ENCODE measurements at regions not wholly inside any gene's neighbourhood (a gene's known extent, or its start where the extent isn't known, plus 50 kb on each side); places are given as distances from the start of the nearest gene placed in this dataset.

DNA sequence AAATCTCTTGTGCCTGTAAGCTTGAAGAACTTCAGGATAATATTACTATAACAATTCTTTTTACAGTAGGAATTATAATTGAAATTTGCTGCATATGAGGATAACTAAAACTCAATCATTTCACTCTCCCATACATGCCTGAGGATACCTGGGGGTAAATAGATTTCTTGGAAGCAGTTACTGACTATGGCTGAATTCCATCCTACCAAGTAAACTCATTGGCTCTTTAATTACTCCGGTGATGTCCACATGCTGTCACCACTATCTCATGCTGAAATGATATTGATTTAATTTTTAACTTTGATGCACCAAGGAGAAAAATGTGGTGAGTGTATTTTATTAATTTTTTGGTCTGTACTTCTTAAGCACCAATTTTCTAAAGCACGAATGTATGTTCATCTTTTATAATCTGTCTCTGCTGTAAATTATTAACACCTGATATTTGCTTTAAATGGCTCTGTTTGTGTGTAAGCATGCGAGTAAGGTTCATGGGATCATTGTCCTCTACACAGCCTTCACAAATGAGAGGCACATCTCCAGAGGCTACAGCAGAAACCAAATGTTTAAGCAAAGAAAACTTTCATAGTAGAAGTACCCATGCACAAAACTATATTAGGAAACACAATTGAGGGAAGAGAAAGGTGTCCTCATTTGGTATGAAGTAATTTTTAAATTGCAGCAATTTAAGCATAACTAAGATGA, 164.2 kb upstream of the POU3F2 start:
- DNase-seq (ENCODE audit: low read depth in 2 of 2, low spot score in 1 of 2): no peak

DNA sequence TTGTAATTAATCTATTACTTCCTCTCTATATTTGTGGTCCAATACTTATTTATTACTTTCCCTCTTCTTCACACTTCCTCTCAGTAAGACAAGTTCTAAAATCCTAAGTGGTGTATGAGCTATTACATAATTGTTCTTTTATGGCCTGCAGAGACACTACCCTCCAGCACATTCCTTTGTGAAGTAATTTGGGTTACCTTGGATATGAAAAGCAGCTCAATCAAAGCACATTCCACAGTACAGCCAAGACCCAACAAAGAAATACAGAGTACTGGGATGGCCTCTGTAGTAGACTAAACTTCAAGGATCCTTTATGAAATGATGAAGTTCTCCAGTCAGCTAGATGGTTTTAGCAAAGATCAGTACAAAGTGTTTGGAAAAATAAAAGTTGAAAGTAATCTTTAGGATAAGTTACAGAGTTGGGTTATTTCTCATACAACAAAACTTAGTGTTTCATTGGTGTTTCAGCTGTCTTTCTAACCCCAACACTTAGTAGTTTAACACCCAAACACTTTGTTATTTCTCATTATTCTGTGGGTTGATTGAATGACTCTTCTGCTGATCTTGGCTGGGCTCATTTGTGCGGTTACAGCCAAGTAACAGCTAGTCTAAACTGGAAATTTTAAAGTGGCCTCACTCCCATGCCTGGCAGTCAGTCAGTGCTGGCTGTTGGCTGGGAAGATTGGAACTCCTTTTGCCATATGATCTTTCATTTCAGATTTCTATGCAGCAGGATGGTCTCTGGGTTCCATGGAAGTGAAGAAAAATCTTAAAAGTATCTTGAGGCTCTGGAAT, 161.5 kb upstream of the POU3F2 start:
- DNase-seq (ENCODE audit: low read depth in 2 of 2, low spot score in 1 of 2): no peak

DNA sequence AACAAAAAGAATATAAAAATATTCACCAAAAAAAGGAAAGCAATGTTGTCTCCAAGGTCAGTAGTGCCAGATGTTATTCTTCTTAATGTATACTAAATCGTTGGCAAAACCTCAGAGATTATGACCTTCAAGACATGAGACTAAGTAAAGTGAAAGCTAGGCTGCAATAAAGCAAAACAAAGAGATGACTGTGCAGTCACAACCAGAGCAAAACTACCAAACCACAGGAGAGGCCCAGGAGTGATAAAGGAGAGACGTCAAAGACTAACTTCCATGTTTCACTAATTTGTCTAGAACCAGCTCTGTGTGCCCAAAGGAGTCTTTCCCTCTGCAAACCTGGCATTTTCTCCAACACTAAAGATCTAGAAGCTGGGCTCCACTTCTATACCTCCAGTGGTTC, 155.9 kb upstream of the POU3F2 start:
- no peak for DNase-seq (ENCODE audit: low read depth in 2 of 2, low spot score in 1 of 2)

- DNase-seq (ENCODE audit: low read depth in 2 of 2, low spot score in 1 of 2): no peak
These were observed 148.3 kb upstream of the POU3F2 start for GRCh38 chr6:98686008-98686601.

- no peak for DNase-seq (ENCODE audit: low read depth in 2 of 2, low spot score in 1 of 2)
These were observed 146.6 kb upstream of the POU3F2 start for GRCh38 chr6:98687752-98688151.

DNA sequence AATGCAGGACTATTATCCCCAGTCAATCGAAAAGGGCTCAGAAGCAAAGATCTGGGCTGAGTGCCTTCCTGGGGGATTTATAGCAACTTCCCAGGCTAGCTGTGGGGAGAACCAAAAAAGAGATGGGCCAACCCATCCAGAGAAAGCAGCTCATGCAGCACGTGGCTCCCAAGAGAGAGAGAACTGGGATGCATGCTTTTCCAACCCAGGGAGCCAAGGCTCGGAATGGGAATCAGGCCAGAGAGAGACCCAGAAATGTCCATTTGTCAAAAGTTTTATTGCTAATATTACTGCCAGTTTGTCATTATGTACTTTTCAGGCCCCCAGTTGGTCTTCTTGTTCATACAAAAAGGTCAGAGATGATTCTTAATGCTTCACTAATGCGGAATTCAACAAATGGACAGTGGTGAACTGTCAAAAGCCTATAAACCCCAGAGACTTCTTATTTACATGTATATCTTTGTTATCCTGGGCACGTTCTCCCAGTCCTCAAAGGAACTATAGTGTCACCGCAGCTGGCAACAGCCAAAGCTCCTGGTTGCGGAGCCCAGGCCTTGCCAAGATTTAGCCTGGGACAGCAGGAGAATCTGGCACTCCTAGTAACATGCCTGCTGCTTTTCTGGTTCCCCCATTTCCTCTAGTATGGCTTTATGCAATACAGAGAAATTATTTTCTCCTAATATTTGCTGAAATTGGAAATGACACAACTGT, 139.1 kb upstream of the POU3F2 start:
- DNase-seq (ENCODE audit: low read depth in 2 of 2, low spot score in 1 of 2): no peak

DNA sequence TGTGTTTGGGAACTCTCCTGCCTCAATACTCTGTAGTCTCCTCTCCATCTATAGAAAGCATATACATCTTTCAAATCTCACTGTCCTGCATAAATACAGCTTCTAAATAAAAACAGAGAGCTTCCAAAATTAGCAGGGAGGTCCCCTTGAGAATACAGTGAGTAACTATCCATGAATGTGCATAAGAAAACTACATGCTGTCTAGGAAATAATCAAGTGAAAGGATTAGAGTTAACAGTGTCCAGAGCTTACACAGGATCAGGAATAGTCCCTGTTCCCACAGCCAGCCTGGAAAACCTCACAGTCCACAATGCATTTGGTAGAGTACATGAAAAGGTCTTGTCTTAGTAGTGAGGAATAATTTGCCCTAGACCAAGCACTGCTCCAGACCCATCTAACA, 123.0 kb upstream of the POU3F2 start:
- DNase-seq (ENCODE audit: low read depth in 2 of 2, low spot score in 1 of 2): no peak

DNA sequence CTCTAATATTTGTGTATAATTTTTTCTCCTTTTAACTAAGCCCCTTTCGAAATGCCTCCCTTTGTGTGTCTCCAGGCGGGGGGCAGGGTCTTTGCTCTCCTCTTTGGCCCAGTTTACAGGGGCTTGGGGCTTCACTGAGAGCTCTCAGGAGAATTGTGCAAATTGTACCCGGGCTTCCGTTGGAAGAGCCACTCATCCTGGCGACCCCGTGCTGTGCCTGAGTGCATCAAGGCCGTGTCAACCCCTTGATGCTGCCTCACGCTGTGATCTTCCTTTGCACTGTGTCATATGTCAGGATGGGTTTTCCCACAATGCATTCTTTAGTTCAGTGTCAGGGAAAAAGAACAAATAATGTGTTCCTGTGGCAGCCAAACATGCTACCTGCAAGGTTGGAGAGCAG, 118.0 kb upstream of the POU3F2 start:
- DNase-seq (ENCODE audit: low read depth in 2 of 2, low spot score in 1 of 2): no peak

DNA sequence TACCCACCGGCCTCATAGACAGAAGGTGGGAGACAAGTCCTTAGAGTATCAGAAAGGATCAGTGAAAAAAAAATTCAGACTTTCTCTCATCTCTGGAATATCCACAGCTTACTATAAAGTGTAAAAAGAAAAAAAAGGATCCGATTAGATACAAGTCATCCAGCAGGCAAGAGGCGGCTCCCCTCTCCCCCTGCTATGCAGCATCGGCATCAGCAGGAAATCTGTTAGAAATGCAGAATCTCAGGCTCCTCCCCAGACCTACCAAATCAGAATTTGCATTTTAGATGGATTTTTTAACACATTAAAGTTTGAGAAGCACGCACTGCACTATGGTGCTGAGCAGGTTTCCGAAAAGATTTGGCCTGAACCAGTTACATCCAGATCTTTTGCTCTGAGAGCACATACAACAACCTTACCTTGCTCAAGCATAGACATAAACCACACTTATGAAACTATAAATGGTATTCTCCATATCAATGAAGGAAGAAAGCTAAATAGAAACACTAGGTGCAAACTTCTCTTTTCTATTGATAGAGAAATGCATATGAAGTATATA, 117.0 kb upstream of the POU3F2 start:
- no peak for DNase-seq (ENCODE audit: low read depth in 2 of 2, low spot score in 1 of 2)

DNA sequence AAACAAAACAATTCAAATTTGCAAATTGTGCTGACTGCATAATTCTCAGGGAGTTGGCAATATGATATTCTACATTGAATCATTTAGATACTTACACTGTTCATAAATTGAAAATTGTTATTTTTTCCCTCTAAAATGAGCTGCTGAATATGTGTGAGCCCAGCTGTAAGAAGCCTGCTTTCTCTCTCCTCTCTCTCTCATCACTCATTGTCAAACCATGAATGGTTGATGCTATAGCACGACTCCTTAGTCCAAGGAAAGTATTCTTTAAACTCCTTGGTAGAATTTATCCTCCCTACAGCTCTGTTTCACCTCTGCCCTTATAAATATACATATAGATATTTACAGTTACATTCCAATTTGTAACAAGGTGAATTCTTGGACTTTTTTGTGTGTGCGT, 116.4 kb upstream of the POU3F2 start:
- no peak for DNase-seq (ENCODE audit: low read depth in 2 of 2, low spot score in 1 of 2)

DNA sequence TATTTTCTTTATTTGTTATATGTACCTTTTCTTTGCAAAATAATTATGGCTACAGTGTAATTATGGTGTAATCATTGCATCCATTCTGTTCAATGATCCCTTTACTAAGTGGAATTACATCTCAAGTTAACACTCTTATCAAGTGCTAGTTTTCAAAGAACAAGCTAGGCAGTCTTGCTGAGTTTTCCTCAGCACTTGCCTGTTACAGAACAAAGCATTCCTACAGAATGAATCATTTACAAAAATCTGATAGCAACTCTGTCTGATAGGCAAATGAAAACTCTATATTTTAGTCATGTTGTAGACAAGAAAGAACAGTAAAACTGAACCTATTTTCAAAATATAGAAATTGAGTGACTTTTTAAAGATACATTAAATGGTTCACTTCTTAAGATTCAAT, 109.8 kb upstream of the POU3F2 start:
- no peak for DNase-seq (ENCODE audit: low read depth in 2 of 2, low spot score in 1 of 2)

DNA sequence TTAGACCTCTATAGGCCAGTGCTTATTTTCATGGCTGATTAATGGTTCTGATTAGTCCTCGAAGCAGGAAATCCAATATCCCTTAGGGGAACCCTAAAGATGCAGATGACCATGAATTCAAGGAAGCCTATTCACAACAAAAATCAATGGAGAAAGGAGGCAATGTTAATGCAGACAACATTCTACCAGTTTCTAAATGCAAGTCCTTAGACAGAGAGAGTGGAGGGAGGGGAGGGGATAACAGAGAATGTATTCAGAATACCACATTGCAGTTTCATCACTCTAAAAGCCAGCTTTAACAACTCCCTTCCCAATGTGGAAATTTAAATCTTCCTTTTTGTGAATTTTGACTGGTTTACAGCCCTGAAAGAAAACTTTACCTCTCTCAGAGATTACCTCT, 87.1 kb upstream of the POU3F2 start:
- DNase-seq (ENCODE audit: low read depth in 2 of 2, low spot score in 1 of 2): no peak

DNA sequence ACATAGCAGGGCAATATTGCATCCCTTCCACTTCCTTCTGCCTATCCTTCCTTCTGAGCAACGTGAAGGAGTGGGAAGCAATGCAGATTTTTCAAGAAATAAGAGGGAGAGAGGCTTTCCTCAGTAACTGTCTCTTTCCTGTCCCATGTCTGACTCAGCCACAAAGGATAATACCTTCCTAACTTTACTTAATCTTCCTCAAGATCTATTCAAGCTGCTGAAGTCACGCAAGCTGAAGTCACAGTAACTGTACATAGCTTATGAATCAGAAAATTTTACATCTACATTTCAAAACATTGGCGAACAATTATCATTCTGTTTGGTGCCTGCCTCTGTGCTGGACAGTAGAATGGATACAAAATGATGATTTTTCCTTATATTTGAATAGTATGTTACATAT, 86.4 kb upstream of the POU3F2 start:
- DNase-seq (ENCODE audit: low read depth in 2 of 2, low spot score in 1 of 2): no peak

- no peak for DNase-seq (ENCODE audit: low read depth in 2 of 2, low spot score in 1 of 2)
These were observed 74.9 kb upstream of the POU3F2 start for GRCh38 chr6:98759459-98759858.

DNA sequence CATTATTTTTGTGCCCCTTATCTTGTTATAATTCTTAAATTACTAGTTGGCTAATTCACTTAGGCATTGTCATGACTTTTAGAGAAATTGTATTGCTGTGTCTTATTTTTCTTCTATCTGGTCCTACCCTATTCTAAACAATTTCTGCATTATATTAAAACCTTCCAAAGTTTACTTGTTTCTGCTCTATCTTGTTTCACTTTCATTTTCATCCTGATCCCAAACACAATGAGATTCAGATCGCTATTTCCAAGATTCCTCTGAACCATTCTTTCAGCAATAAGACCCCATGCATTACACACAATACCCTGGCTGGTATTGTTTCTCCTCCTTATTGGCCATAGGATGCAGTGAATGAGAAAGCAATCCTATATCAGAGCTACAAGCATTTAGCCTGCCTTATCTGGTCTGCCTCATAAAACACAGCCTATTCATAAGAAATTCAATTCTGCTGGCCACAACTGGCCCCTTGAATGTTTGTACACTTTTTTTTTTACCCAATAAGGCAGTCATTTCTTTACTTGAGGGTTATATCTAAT, 69.9 kb upstream of the POU3F2 start:
- no peak for DNase-seq (ENCODE audit: low read depth in 2 of 2, low spot score in 1 of 2)

DNA sequence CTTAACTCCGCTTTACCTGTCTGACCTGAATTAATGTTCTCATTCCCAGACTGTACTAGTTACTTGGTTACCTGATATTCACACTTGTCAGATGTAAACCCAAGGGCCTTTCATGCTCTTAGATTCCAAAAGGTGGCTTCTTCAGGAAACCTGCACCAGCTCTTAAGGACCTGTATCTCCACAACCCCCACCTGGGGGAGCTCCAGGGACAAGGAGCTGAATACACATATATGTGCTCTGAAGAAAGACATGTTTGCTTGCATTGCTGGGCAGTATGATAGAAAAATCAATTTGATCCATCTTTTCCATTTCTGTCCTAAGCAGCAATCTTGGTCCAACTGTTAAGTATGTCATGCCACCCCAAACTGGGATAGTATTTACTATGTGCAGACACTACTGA, 64.8 kb upstream of the POU3F2 start:
- DNase-seq (ENCODE audit: low read depth in 2 of 2, low spot score in 1 of 2): no peak

- no peak for DNase-seq (ENCODE audit: low read depth in 2 of 2, low spot score in 1 of 2)
These were observed 59.2 kb upstream of the POU3F2 start for GRCh38 chr6:98775205-98775604.

GRCh38 chr6:98777762-98778161, 56.6 kb upstream of the POU3F2 start:
- no peak for DNase-seq (ENCODE audit: low read depth in 2 of 2, low spot score in 1 of 2)

DNA sequence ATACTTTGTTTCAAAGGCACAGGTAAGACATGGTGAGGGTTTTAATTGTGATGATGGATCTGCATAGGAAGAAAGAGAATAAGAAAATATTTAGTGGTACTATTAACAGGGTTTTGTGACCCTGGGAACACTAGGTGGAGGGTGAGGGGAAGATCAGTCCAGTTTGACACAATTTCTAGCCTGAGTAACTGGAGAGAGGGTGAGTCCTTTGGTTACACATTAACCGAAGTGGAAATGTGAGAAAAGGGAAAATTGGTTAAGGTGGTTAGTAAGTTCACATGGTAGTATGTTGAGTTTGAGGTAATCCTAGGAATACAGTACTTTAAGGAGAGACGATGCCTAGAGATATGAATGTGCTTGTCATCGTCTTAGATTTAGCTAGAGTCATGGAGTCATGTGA, 54.8 kb upstream of the POU3F2 start:
- no peak for DNase-seq (ENCODE audit: low read depth in 2 of 2, low spot score in 1 of 2)

DNA sequence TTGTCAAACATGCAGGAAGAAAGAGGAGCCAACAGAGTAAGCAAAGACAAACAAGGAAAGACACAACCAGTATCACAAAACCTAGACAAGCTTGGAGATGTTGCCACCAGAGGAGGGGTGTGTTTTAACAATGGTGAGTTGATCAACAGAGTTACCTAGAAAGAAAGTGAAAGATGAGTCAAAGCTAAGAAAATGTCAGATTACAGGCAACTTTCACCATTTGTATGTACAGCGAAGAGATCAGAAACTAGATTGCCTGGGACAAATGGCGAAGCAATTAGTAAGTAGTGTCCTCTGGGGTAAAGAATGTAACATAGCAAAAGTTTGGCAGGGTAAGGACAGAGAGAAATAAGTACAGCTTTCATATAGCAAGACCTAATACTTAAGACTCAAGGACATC, 51.6 kb upstream of the POU3F2 start:
- no peak for DNase-seq (ENCODE audit: low read depth in 2 of 2, low spot score in 1 of 2)

DNA sequence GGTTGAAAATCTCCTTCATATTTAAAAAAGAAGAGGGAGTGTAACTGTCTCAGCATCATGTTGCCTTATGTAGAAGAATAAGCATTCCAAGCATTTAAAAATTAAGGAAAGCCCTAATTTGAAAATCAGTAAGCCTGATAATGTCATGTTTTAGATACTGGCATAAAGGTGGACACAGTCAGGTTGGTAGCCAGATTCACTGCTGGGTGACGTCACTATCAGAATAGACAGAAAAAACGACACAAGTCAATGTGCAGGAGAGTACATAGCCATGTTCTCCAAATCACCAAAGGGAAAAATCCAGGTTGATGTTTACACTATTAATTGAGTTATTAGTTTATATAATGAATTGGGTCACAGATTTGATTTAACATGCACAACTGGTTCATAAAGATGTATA, 50.8 kb upstream of the POU3F2 start:
- no peak for DNase-seq (ENCODE audit: low read depth in 2 of 2, low spot score in 1 of 2)

All from stimulated activated CD8-positive, alpha-beta memory T cell treated with anti-CD3 and anti-CD28 coated beads, Interleukin-4, amount 100 ng/mL, for 4 hours (primary cell).